CD4-positive, alpha-beta T cell (primary cell): ENCODE measurements at regions not wholly inside any gene's neighbourhood (a gene's known extent, or its start where the extent isn't known, plus 50 kb on each side); places are given as distances from the start of the nearest gene placed in this dataset.

Source experiments
- ATAC-seq: fragments of 200-7000 bp; cut with Tn5 transposase; one replicate; pipeline ENCODE4 v1.10.0; 2022; ENCODE audit warnings: mild to moderate bottlenecking; ENCODE audit not compliant: poor library complexity
- CTCF ChIA-PET: fragments of 350-600 bp; sonication (Branson Sonifier 250); formaldehyde crosslinking; loops from one replicate; lab custom pipeline; 2021; ENCODE audit warnings: antibody characterized with exemption, inconsistent platforms; lab: Charles Lee
- POLR2A ChIA-PET: fragments of 350-600 bp; sonication (Branson Sonifier 250); formaldehyde crosslinking; loops from one replicate; lab custom pipeline; 2021; ENCODE audit warnings: antibody characterized with exemption, inconsistent platforms; lab: Charles Lee
- DNase-seq, 14 experiments: peaks; one replicate each; pipeline ENCODE4 v3.0.0-alpha.2; 2013 to 2020; ENCODE audit warnings: mixed read lengths in 2 of 14
- H3K27ac ChIP-seq, 2 donors: one replicate each; pipeline versions ENCODE4 v1.5.1 to v1.7.0; 2013; ENCODE audit warnings: low read length in 2 of 2, low read depth in 1 of 2, mild to moderate bottlenecking in 1 of 2
- H3K27me3 ChIP-seq, 2 experiments: 1 replicate in 1 of 2; 2 replicates in 1 of 2; pipeline versions ENCODE4 v1.6.1 to v1.7.0; 2013; ENCODE audit warnings: low read length in 2 of 2, control low read depth in 1 of 2, mild to moderate bottlenecking in 1 of 2, moderate library complexity in 1 of 2; ENCODE audit not compliant: insufficient read depth in 2 of 2, control insufficient read depth in 1 of 2
- H3K36me3 ChIP-seq: one replicate; pipeline ENCODE4 v1.6.1; 2013; ENCODE audit warnings: low read length, control low read depth; ENCODE audit not compliant: insufficient read depth
- H3K4me1 ChIP-seq: one replicate; pipeline ENCODE4 v1.6.1; 2013; ENCODE audit warnings: low read length, control low read depth; ENCODE audit not compliant: insufficient read depth
- H3K4me3 ChIP-seq: one replicate; pipeline ENCODE4 v1.5.1; 2013; ENCODE audit warnings: mild to moderate bottlenecking, low read length, moderate library complexity
- H3K9me3 ChIP-seq, 2 experiments: 1 replicate in 1 of 2; 2 replicates in 1 of 2; pipeline versions ENCODE4 v1.6.1 to v1.7.0; 2013; ENCODE audit warnings: low read length in 2 of 2, mild to moderate bottlenecking in 2 of 2, control low read depth in 1 of 2, moderate library complexity in 1 of 2; ENCODE audit not compliant: control insufficient read depth in 1 of 2, insufficient read depth in 1 of 2
- H3K27ac Mint-ChIP-seq: one replicate; pipeline ENCODE4 v1.8.0; 2020; ENCODE audit warnings: mixed read lengths
- H3K27me3 Mint-ChIP-seq: one replicate; pipeline ENCODE4 v1.8.0; 2021; ENCODE audit warnings: mixed read lengths
- H3K36me3 Mint-ChIP-seq: one replicate; pipeline ENCODE4 v1.8.0; 2021; ENCODE audit warnings: low read depth, mixed read lengths
- H3K4me1 Mint-ChIP-seq: one replicate; pipeline ENCODE4 v1.8.0; 2021; ENCODE audit warnings: low read depth, mixed read lengths
- H3K4me3 Mint-ChIP-seq: one replicate; pipeline ENCODE4 v1.8.0; 2020; ENCODE audit warnings: mild to moderate bottlenecking, mixed read lengths
- H3K9me3 Mint-ChIP-seq: one replicate; pipeline ENCODE4 v1.8.0; 2020; ENCODE audit warnings: mixed read lengths
- intact Hi-C, 2 experiments: fragments of 100-400 bp; cut with DNase I in 1 of 2; cut with micrococcal nuclease in 1 of 2; formaldehyde crosslinking; loops; one replicate each; pipeline versions ENCODE4 v1.15.1 to v1.9.0; 2023 to 2025; cut with DNase I, micrococcal nuclease
- TF ChIP-seq, protein P1 (sequence below): fragments of 200-600 bp; IDR thresholded peaks from one replicate; pipeline ENCODE4 v1.8.0; 2022; ENCODE audit warnings: antibody characterized with exemption, mild to moderate bottlenecking

DNA sequence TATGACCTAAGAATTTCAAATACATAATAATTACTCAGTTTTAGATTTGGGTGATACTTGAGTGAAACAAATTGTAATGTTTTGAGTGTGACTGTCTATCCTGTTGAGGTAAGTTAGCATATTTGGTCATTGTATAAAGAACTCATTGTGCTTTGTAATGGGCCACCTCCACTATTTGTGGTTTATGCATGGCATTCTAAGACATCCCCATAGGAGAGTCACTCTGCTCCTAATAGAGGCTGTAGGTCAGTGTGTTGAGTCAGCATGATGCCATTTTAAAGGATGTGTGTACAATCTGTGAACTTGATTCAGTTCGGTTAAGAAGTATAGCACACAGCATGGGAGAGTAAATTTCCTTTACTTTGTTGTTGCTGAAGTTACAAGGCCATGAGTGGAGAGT lies 1112.4 kb downstream of the JRKL start:
- Histone ChIP-seq H3K9me3 (peaks cover 0 to 4% of the 10 kb centered on the region in 2 experiments), H3K4me1 (no peaks in the 10 kb centered on the region), H3K36me3 (no peaks in the 10 kb centered on the region), H3K4me3 (no peak overlapping the region), H3K27ac (no peak overlapping the region), H3K27me3 (no peaks in the 10 kb centered on the region)
- intact Hi-C loops, result no loop called here
- Mint-ChIP-seq H3K4me1 (no peaks in the 10 kb centered on the region), H3K27me3 (no peaks in the 10 kb centered on the region), H3K9me3 (peaks cover 18% of the 10 kb centered on the region), H3K4me3 (no peak overlapping the region), H3K36me3 (no peaks in the 10 kb centered on the region), H3K27ac (no peak overlapping the region)
- TF ChIP-seq, protein P1, sequence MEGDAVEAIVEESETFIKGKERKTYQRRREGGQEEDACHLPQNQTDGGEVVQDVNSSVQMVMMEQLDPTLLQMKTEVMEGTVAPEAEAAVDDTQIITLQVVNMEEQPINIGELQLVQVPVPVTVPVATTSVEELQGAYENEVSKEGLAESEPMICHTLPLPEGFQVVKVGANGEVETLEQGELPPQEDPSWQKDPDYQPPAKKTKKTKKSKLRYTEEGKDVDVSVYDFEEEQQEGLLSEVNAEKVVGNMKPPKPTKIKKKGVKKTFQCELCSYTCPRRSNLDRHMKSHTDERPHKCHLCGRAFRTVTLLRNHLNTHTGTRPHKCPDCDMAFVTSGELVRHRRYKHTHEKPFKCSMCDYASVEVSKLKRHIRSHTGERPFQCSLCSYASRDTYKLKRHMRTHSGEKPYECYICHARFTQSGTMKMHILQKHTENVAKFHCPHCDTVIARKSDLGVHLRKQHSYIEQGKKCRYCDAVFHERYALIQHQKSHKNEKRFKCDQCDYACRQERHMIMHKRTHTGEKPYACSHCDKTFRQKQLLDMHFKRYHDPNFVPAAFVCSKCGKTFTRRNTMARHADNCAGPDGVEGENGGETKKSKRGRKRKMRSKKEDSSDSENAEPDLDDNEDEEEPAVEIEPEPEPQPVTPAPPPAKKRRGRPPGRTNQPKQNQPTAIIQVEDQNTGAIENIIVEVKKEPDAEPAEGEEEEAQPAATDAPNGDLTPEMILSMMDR, result no peak
- DNase-seq (no peak), ATAC-seq (no peak)
- CTCF ChIA-PET, result no interaction called here
- POLR2A ChIA-PET, result no interaction called here

- TF ChIP-seq, protein P1, result no peak
- no peaks in the 10 kb centered on the region for H3K27me3 ChIP-seq
- Mint-ChIP-seq H3K4me3 (no peak overlapping the region), H3K27me3 (no peaks in the 10 kb centered on the region), H3K4me1 (no peaks in the 10 kb centered on the region), H3K9me3 (peaks cover 16% of the 10 kb centered on the region), H3K27ac (no peak overlapping the region), H3K36me3 (no peaks in the 10 kb centered on the region)
- ChIA-PET POLR2A (no interaction called here), CTCF (no interaction called here)
- DNase-seq (no peak), ATAC-seq (no peak)
- no peaks in the 10 kb centered on the region for H3K36me3 ChIP-seq
- intact Hi-C loops, result no loop called here
- no peak overlapping the region for H3K27ac ChIP-seq
- peaks cover 0 to 9% of the 10 kb centered on the region in 2 experiments for H3K9me3 ChIP-seq
- no peak overlapping the region for H3K4me3 ChIP-seq
- no peaks in the 10 kb centered on the region for H3K4me1 ChIP-seq
Measured at GRCh38 chr11:97506076-97506759, 1116.4 kb downstream of the JRKL start.

DNA sequence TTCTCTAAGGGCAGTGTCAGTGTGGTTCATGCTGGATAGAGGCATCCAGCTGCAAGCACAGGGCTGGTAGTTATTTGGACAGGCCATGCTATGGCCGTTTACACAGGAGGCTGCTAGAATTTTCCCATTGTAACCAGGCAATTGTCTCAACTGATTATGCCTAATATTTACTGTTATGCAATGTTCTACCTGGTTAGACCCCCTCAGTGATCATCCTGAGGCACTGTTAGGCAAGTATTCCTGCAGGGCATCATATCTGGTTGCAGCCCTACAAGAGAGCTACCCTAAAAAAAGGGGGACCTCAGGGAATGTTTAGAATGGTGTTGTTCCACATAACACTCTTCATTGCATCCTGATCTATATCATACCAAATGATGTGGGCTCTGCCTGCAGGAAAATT lies 1124.6 kb downstream of the JRKL start:
- Mint-ChIP-seq H3K9me3 (peaks cover 20% of the 10 kb centered on the region), H3K4me3 (no peak overlapping the region), H3K27me3 (no peaks in the 10 kb centered on the region), H3K36me3 (no peaks in the 10 kb centered on the region), H3K27ac (no peak overlapping the region), H3K4me1 (no peaks in the 10 kb centered on the region)
- Histone ChIP-seq H3K27ac (no peak overlapping the region), H3K4me1 (no peaks in the 10 kb centered on the region), H3K27me3 (no peaks in the 10 kb centered on the region), H3K36me3 (no peaks in the 10 kb centered on the region), H3K4me3 (no peak overlapping the region), H3K9me3 (no peaks in the 10 kb centered on the region)
- ChIA-PET POLR2A (no interaction called here), CTCF (no interaction called here)
- intact Hi-C loops, result loop anchor here in 1 of 2 experiments (10.0 kb wide), 1 partner anchor 60 kb away; no protein-coding TSS in a partner anchor
- TF ChIP-seq, protein P1, result no peak
- DNase-seq (no peak), ATAC-seq (no peak)
